ENCODE measurements at regions not wholly inside any gene's neighbourhood (a gene's known extent, or its start where the extent isn't known, plus 50 kb on each side); places are given as distances from the start of the nearest gene placed in this dataset.

DNA sequence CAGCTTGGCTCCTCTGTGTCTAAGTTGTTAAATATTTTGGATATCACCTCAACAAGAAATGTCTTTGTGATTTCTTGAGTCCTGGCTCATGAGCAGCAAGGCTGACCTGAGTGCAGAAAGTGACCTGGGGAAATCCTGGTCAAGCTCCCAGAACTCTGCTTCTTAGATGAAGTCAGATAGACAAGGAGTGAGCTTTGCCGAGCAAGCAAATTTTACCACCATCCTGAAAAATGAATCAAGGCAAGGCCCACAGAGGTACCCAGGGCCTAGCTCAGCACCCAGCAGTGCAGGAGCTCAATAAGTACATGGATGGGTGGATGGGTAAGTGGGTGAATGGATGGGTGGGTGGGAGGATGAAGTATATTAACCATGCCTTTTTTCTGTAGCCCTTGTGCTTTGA is 291.8 kb downstream of the UACA start:
- H3K14ac ChIP-seq (ENCODE audit: insufficient read depth, low read length), result no peak overlapping the region
- H3T11ph ChIP-seq (ENCODE audit: low read length), result no peak overlapping the region
- WGBS (ENCODE audit: extremely low coverage, insufficient read length, low lambda C conversion rate), result no CpG with 5 or more reads among the region's 1 CpG
- no peaks in the 10 kb centered on the region for H3K23me2 ChIP-seq (ENCODE audit: insufficient read length, low read depth, low read length, poor library complexity, severe bottlenecking)
- H2BK5ac ChIP-seq (ENCODE audit: insufficient read length, low read length), result no peak overlapping the region
- H2BK12ac ChIP-seq (ENCODE audit: insufficient read length, low read depth, low read length), result no peak overlapping the region
- H4K20me1 ChIP-seq (ENCODE audit: control insufficient read depth, insufficient read depth, insufficient read length), result no peaks in the 10 kb centered on the region
- H3K23ac ChIP-seq (ENCODE audit: insufficient read length, low read depth, low read length), result no peak overlapping the region
- H3K4ac ChIP-seq (ENCODE audit: low read depth, low read length), result no peak overlapping the region
- H2BK15ac ChIP-seq (ENCODE audit: low read depth, low read length), result no peak overlapping the region
- H3K9me3 ChIP-seq (ENCODE audit: control insufficient read depth, low read depth, low read length), result no peaks in the 10 kb centered on the region
- no peak overlapping the region for H3K4me3 Mint-ChIP-seq
- H3K27me3 ChIP-seq (ENCODE audit: insufficient read depth, low read length), result no peaks in the 10 kb centered on the region
- H3K4me1 Mint-ChIP-seq, result peaks cover 14 to 15% of the 10 kb centered on the region in 2 experiments
- H3K27ac ChIP-seq (ENCODE audit: insufficient read length, low read depth, low read length), result no peak overlapping the region
- DNase-seq, result no peak
- H3K4me1 ChIP-seq (ENCODE audit: insufficient read depth, low read length), result no peaks in the 10 kb centered on the region
- H3K9ac ChIP-seq (ENCODE audit: extremely low read depth, insufficient read length, low read length), result no peak overlapping the region
- H3K9me3 Mint-ChIP-seq, result no peaks in the 10 kb centered on the region
- no peak overlapping the region for H2BK20ac ChIP-seq (ENCODE audit: low read depth, low read length, poor library complexity, severe bottlenecking)
- H4K8ac ChIP-seq (replicated peaks; ENCODE audit: insufficient read length, low read depth, low read length), result no peak overlapping the region
- H3K56ac ChIP-seq (ENCODE audit: insufficient read length, low read depth, low read length), result no peak overlapping the region
- H3K79me1 ChIP-seq (ENCODE audit: insufficient read depth, low read depth, low read length, poor library complexity, severe bottlenecking), result no peaks in the 10 kb centered on the region
- H4K5ac ChIP-seq (ENCODE audit: insufficient read length, low read depth, low read length), result no peak overlapping the region
- no peaks in the 10 kb centered on the region; a peak in 1 of 7 replicates for H3K36me3 Mint-ChIP-seq (ENCODE audit: insufficient read depth in 1 of 3, low read depth in 3 of 3)
- H2BK120ac ChIP-seq (ENCODE audit: low read depth, low read length, poor library complexity, severe bottlenecking), result no peak overlapping the region
- TF ChIP-seq, protein P1, sequence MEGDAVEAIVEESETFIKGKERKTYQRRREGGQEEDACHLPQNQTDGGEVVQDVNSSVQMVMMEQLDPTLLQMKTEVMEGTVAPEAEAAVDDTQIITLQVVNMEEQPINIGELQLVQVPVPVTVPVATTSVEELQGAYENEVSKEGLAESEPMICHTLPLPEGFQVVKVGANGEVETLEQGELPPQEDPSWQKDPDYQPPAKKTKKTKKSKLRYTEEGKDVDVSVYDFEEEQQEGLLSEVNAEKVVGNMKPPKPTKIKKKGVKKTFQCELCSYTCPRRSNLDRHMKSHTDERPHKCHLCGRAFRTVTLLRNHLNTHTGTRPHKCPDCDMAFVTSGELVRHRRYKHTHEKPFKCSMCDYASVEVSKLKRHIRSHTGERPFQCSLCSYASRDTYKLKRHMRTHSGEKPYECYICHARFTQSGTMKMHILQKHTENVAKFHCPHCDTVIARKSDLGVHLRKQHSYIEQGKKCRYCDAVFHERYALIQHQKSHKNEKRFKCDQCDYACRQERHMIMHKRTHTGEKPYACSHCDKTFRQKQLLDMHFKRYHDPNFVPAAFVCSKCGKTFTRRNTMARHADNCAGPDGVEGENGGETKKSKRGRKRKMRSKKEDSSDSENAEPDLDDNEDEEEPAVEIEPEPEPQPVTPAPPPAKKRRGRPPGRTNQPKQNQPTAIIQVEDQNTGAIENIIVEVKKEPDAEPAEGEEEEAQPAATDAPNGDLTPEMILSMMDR (conservative IDR thresholded peaks at IDR 0.05), result no peak
- no peak overlapping the region for H2AK5ac ChIP-seq (ENCODE audit: insufficient read length, low read length)
- no peak overlapping the region for H3K27ac Mint-ChIP-seq
- no peak overlapping the region for H2AFZ ChIP-seq (ENCODE audit: low read length)
- H3K18ac ChIP-seq (ENCODE audit: insufficient read length, low read depth, low read length), result no peak overlapping the region
- no peak overlapping the region for H3K4me2 ChIP-seq (ENCODE audit: insufficient read depth, insufficient read length, low read length)
- no peaks in the 10 kb centered on the region for H3K79me2 ChIP-seq (ENCODE audit: insufficient read depth, low read length)
- no peaks in the 10 kb centered on the region; the same call in none of the 2 replicates for H3K27me3 Mint-ChIP-seq (ENCODE audit: low read depth)
- no peak overlapping the region for H4K91ac ChIP-seq (ENCODE audit: insufficient read length, low read depth, low read length)
